Activated CD4-positive, alpha-beta memory T cell treated with anti-CD3 and anti-CD28 coated beads for 36 hours (primary cell): ENCODE measurements at regions not wholly inside any gene's neighbourhood (a gene's known extent, or its start where the extent isn't known, plus 50 kb on each side); places are given as distances from the start of the nearest gene placed in this dataset.

Experiments
- CTCF ChIA-PET: fragments of 350-600 bp; sonication (Branson Sonifier 250); formaldehyde crosslinking; loops from one replicate; lab custom pipeline; 2021; ENCODE audit warnings: antibody characterized with exemption, inconsistent platforms; lab: Charles Lee
- POLR2A ChIA-PET: fragments of 350-600 bp; sonication (Branson Sonifier 250); formaldehyde crosslinking; loops from one replicate; lab custom pipeline; 2021; ENCODE audit warnings: antibody characterized with exemption; lab: Charles Lee
- DNase-seq: peaks from one replicate; pipeline ENCODE4 v3.0.0-alpha.2; 2020
- H3K27ac Mint-ChIP-seq: one replicate; pipeline ENCODE4 v1.8.0; 2021; ENCODE audit warnings: mixed read lengths
- H3K27me3 Mint-ChIP-seq: one replicate; pipeline ENCODE4 v1.8.0; 2021; ENCODE audit warnings: mixed read lengths
- H3K36me3 Mint-ChIP-seq: one replicate; pipeline ENCODE4 v1.8.0; 2021; ENCODE audit warnings: mixed read lengths
- H3K4me1 Mint-ChIP-seq: one replicate; pipeline ENCODE4 v1.8.0; 2021; ENCODE audit warnings: low read depth, mixed read lengths
- H3K4me3 Mint-ChIP-seq: one replicate; pipeline ENCODE4 v1.8.0; 2021; ENCODE audit warnings: mild to moderate bottlenecking, mixed read lengths
- H3K9me3 Mint-ChIP-seq: one replicate; pipeline ENCODE4 v1.8.0; 2021; ENCODE audit warnings: mixed read lengths
- intact Hi-C: fragments of 100-400 bp; cut with micrococcal nuclease; formaldehyde crosslinking; loops from one replicate; pipeline ENCODE4 v1.15.1; 2023

- no peak overlapping the region for H3K4me3 Mint-ChIP-seq
- intact Hi-C loops, result no loop called here
Measured at GRCh38 chr14:101119830-101120571, 216.5 kb upstream of the RTL1 start.

GRCh38 chr14:101120641-101121507 is 217.4 kb upstream of the RTL1 start:
- Mint-ChIP-seq H3K4me3 (no peak overlapping the region), H3K36me3 (no peaks in the 10 kb centered on the region), H3K27me3 (peaks cover 2% of the 10 kb centered on the region), H3K9me3 (no peaks in the 10 kb centered on the region), H3K4me1 (peaks cover 12% of the 10 kb centered on the region), H3K27ac (no peak overlapping the region)
- ChIA-PET CTCF (no interaction called here), POLR2A (no interaction called here)
- intact Hi-C loops, result no loop called here
- peak; percentile 33 for DNase-seq

More at GRCh38 chr14:101119830-101120571, 216.5 kb upstream of the RTL1 start:
- ChIA-PET CTCF (no interaction called here), POLR2A (no interaction called here)
- no peaks in the 10 kb centered on the region for H3K9me3 Mint-ChIP-seq
- peaks cover 12% of the 10 kb centered on the region for H3K4me1 Mint-ChIP-seq
- DNase-seq, result peak; percentile 4
- H3K27ac Mint-ChIP-seq, result no peak overlapping the region
- H3K36me3 Mint-ChIP-seq, result no peaks in the 10 kb centered on the region
- peaks cover 4% of the 10 kb centered on the region for H3K27me3 Mint-ChIP-seq

GRCh38 chr14:101121508-101122139 is 218.1 kb upstream of the RTL1 start:
- POLR2A ChIA-PET, result no interaction called here
- H3K27me3 Mint-ChIP-seq, result peaks cover 2% of the 10 kb centered on the region
- no peaks in the 10 kb centered on the region for H3K36me3 Mint-ChIP-seq
- CTCF ChIA-PET, result no interaction called here
- H3K4me1 Mint-ChIP-seq, result peaks cover 12% of the 10 kb centered on the region
- no peak overlapping the region for H3K4me3 Mint-ChIP-seq
- no peak overlapping the region for H3K27ac Mint-ChIP-seq
- peak; percentile 5 for DNase-seq
- intact Hi-C loops, result no loop called here
- no peaks in the 10 kb centered on the region for H3K9me3 Mint-ChIP-seq

DNA sequence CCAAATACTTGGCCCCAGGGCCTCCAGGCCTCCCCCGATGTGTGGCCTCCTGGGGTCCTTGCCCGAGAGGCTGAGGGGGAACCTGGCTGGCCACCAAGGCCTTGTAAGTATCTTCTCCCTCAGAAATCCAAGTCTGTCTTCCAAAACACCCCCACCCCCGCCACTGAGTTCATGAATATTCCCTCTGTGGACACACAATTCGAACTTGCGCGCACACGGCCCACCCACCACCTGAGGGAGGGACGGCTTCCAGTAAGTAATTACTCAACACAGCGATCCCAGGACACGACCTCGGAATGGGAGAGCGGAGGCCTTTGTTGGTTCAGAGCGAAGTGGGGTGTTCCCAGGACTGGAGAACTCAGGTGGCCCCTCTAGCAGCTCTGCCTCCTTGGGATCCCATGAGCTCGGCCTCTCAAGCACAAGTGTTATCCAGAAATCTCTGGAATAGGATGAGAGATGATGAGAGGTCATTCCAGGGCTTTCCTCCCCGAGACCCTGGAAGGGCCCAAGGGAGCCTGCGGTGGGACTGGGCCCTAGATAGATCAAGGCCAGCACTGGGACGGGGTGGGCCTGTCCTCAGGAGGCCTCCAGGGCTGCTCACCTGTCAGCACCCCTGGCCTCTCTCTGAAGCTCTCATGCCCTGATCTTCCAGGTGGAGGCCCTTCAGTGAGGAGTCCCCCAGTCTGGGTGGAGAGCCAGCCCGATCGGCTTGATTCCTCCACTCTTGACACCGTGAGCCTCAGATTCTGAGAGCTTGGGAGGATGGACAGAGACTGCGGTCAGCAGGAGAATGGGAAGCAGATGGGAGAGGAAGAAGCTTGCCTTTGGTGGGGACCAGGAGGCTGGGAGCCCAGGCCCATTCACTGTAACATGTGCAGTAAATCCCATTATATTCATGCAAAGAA is 219.0 kb upstream of the RTL1 start:
- Mint-ChIP-seq H3K9me3 (no peaks in the 10 kb centered on the region), H3K27ac (no peak overlapping the region), H3K4me3 (no peak overlapping the region), H3K4me1 (peaks cover 12% of the 10 kb centered on the region), H3K27me3 (peaks cover 4% of the 10 kb centered on the region), H3K36me3 (no peaks in the 10 kb centered on the region)
- intact Hi-C loops, result no loop called here
- CTCF ChIA-PET, result no interaction called here
- POLR2A ChIA-PET, result no interaction called here
- DNase-seq, result peak; percentile 6

GRCh38 chr14:101123618-101124510 is 220.3 kb upstream of the RTL1 start:
- DNase-seq, result peak; percentile 5
- ChIA-PET POLR2A (no interaction called here), CTCF (no interaction called here)
- intact Hi-C loops, result no loop called here
- Mint-ChIP-seq H3K4me1 (peaks cover 12% of the 10 kb centered on the region), H3K4me3 (no peak overlapping the region), H3K36me3 (no peaks in the 10 kb centered on the region), H3K9me3 (no peaks in the 10 kb centered on the region), H3K27me3 (peaks cover 9% of the 10 kb centered on the region), H3K27ac (no peak overlapping the region)

DNA sequence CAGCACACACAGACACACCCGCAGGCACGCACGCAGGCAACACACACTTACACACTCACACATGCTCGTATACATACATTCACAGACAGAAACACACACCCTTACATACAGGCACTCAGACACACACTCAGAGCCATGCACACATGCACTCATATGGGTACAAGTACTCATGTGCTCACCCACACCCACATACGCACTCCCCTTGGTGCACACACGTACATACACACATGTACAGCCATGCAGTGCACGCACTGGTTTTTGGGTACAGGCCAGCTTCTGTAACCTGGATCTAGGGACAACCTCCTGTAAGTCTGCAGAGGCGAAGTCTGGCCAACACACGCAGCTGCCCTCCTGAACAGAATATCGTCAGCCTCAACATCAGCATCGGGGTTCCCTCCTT is 221.3 kb upstream of the RTL1 start:
- ChIA-PET POLR2A (no interaction called here), CTCF (no interaction called here)
- intact Hi-C loops, result no loop called here
- H3K27ac Mint-ChIP-seq, result no peak overlapping the region
- no peak for DNase-seq
- no peaks in the 10 kb centered on the region for H3K9me3 Mint-ChIP-seq
- no peaks in the 10 kb centered on the region for H3K36me3 Mint-ChIP-seq
- H3K4me3 Mint-ChIP-seq, result no peak overlapping the region
- H3K27me3 Mint-ChIP-seq, result peaks cover 10% of the 10 kb centered on the region
- peaks cover 12% of the 10 kb centered on the region for H3K4me1 Mint-ChIP-seq

DNA sequence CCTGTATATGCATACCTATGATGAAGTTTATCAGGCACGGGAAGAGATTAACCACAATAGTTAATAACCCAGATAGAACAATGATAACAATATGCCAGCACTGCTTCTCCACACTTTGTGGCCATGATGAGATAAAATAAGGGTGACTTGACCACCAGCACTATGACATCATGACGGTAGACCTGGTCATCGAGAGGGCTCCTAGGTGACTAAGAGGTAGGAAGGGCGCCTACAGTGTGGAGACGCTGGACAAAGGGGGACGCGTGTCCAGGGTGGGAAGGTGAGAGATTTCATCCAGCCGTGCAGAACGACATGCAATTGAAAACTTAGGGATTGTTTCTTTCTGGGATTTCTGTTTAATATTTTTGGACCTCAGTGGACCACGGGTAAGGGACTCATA is 221.8 kb upstream of the RTL1 start:
- Mint-ChIP-seq H3K4me3 (no peak overlapping the region), H3K36me3 (no peaks in the 10 kb centered on the region), H3K27me3 (peaks cover 15% of the 10 kb centered on the region), H3K27ac (no peak overlapping the region), H3K9me3 (no peaks in the 10 kb centered on the region), H3K4me1 (peaks cover 10% of the 10 kb centered on the region)
- ChIA-PET CTCF (no interaction called here), POLR2A (no interaction called here)
- intact Hi-C loops, result no loop called here
- DNase-seq, result no peak

- Mint-ChIP-seq H3K4me1 (peaks cover 4% of the 10 kb centered on the region), H3K9me3 (no peaks in the 10 kb centered on the region), H3K27me3 (peaks cover 15% of the 10 kb centered on the region), H3K4me3 (no peak overlapping the region), H3K27ac (no peak overlapping the region), H3K36me3 (no peaks in the 10 kb centered on the region)
- ChIA-PET CTCF (no interaction called here), POLR2A (no interaction called here)
- DNase-seq, result no peak
- intact Hi-C loops, result no loop called here
Measured at GRCh38 chr14:101125719-101126651, 222.5 kb upstream of the RTL1 start.

GRCh38 chr14:101126731-101127130 is 223.2 kb upstream of the RTL1 start:
- Mint-ChIP-seq H3K27ac (no peak overlapping the region), H3K36me3 (no peaks in the 10 kb centered on the region), H3K4me1 (no peaks in the 10 kb centered on the region), H3K4me3 (no peak overlapping the region), H3K9me3 (no peaks in the 10 kb centered on the region), H3K27me3 (peaks cover 19% of the 10 kb centered on the region)
- CTCF ChIA-PET, result no interaction called here
- DNase-seq, result peak; percentile 3
- intact Hi-C loops, result no loop called here
- POLR2A ChIA-PET, result no interaction called here

GRCh38 chr14:101127224-101127623 is 223.7 kb upstream of the RTL1 start:
- no peaks in the 10 kb centered on the region for H3K4me1 Mint-ChIP-seq
- H3K36me3 Mint-ChIP-seq, result no peaks in the 10 kb centered on the region
- intact Hi-C loops, result no loop called here
- H3K9me3 Mint-ChIP-seq, result no peaks in the 10 kb centered on the region
- no peak overlapping the region for H3K4me3 Mint-ChIP-seq
- H3K27me3 Mint-ChIP-seq, result peaks cover 19% of the 10 kb centered on the region
- no peak for DNase-seq
- H3K27ac Mint-ChIP-seq, result no peak overlapping the region
- ChIA-PET POLR2A (no interaction called here), CTCF (no interaction called here)
